ENCODE measurements at regions not wholly inside any gene's neighbourhood (a gene's known extent, or its start where the extent isn't known, plus 50 kb on each side); places are given as distances from the start of the nearest gene placed in this dataset.

GRCh38 chr14:47949006-47949405 lies 273.6 kb upstream of the MDGA2 start:
- Histone ChIP-seq H3K36me3 (ENCODE audit: control insufficient read depth, insufficient read depth, low read length) (no peaks in the 10 kb centered on the region), H3K4me3 (ENCODE audit: low read depth, low read length) (no peak overlapping the region), H3K27me3 (ENCODE audit: control insufficient read depth, insufficient read depth, low read length) (no peaks in the 10 kb centered on the region)
- no peak for FAIRE-seq
- no peak for TF ChIP-seq CTCF (IDR thresholded peaks at IDR 0.05; ENCODE audit: insufficient read depth, low read length, severe bottlenecking)
- no peak for DNase-seq (ENCODE audit: low read depth)

- Histone ChIP-seq H3K36me3 (ENCODE audit: control insufficient read depth, insufficient read depth, low read length) (no peaks in the 10 kb centered on the region), H3K27me3 (ENCODE audit: control insufficient read depth, insufficient read depth, low read length) (no peaks in the 10 kb centered on the region), H3K4me3 (ENCODE audit: low read depth, low read length) (no peak overlapping the region)
- TF ChIP-seq CTCF (IDR thresholded peaks at IDR 0.05; ENCODE audit: insufficient read depth, low read length, severe bottlenecking), result no peak
- DNase-seq (ENCODE audit: low read depth) (no peak), FAIRE-seq (no peak)
Observed at GRCh38 chr14:47935332-47935731, 259.9 kb upstream of the MDGA2 start.

GRCh38 chr14:47929334-47929733 lies 253.9 kb upstream of the MDGA2 start:
- TF ChIP-seq CTCF (IDR thresholded peaks at IDR 0.05; ENCODE audit: insufficient read depth, low read length, severe bottlenecking), result no peak

GRCh38 chr14:47921133-47921532 lies 245.7 kb upstream of the MDGA2 start:
- Histone ChIP-seq H3K27me3 (ENCODE audit: control insufficient read depth, insufficient read depth, low read length) (no peaks in the 10 kb centered on the region), H3K36me3 (ENCODE audit: control insufficient read depth, insufficient read depth, low read length) (no peaks in the 10 kb centered on the region), H3K4me3 (ENCODE audit: low read depth, low read length) (no peak overlapping the region)
- FAIRE-seq (no peak), DNase-seq (ENCODE audit: low read depth) (no peak)
- TF ChIP-seq CTCF (IDR thresholded peaks at IDR 0.05; ENCODE audit: insufficient read depth, low read length, severe bottlenecking), result no peak

More at GRCh38 chr14:47929334-47929733, 253.9 kb upstream of the MDGA2 start:
- FAIRE-seq (no peak), DNase-seq (ENCODE audit: low read depth) (no peak)
- no peak overlapping the region for H3K4me3 ChIP-seq (ENCODE audit: low read depth, low read length)
- H3K27me3 ChIP-seq (ENCODE audit: control insufficient read depth, insufficient read depth, low read length), result no peaks in the 10 kb centered on the region
- no peaks in the 10 kb centered on the region for H3K36me3 ChIP-seq (ENCODE audit: control insufficient read depth, insufficient read depth, low read length)

GRCh38 chr14:47919997-47920396 lies 244.6 kb upstream of the MDGA2 start:
- no peak for DNase-seq (ENCODE audit: low read depth)
- Histone ChIP-seq H3K36me3 (ENCODE audit: control insufficient read depth, insufficient read depth, low read length) (no peaks in the 10 kb centered on the region), H3K27me3 (ENCODE audit: control insufficient read depth, insufficient read depth, low read length) (no peaks in the 10 kb centered on the region), H3K4me3 (ENCODE audit: low read depth, low read length) (no peak overlapping the region)
- no peak for FAIRE-seq
- TF ChIP-seq CTCF (IDR thresholded peaks at IDR 0.05; ENCODE audit: insufficient read depth, low read length, severe bottlenecking), result no peak

- FAIRE-seq (no peak), DNase-seq (ENCODE audit: low read depth) (no peak)
- no peaks in the 10 kb centered on the region for H3K27me3 ChIP-seq (ENCODE audit: control insufficient read depth, insufficient read depth, low read length)
- no peak for TF ChIP-seq CTCF (IDR thresholded peaks at IDR 0.05; ENCODE audit: insufficient read depth, low read length, severe bottlenecking)
- no peak overlapping the region for H3K4me3 ChIP-seq (ENCODE audit: low read depth, low read length)
- no peaks in the 10 kb centered on the region for H3K36me3 ChIP-seq (ENCODE audit: control insufficient read depth, insufficient read depth, low read length)
Observed at GRCh38 chr14:47919334-47919846, 244.0 kb upstream of the MDGA2 start.
